Activated naive CD8-positive, alpha-beta T cell treated with anti-CD3 and anti-CD28 coated beads for 36 hours (primary cell): ENCODE measurements at regions not wholly inside any gene's neighbourhood (a gene's known extent, or its start where the extent isn't known, plus 50 kb on each side); places are given as distances from the start of the nearest gene placed in this dataset.
"Not testable (repeated sequence)": the region's sequence is repeated elsewhere in the genome, so short reads cannot be mapped to it uniquely, and the experiment has no call there.

Source experiments
- DNase-seq: peaks from one replicate; pipeline ENCODE4 v3.0.0; 2021
- H3K27ac Mint-ChIP-seq: one replicate; pipeline ENCODE4 v1.8.0; 2022; ENCODE audit warnings: mild to moderate bottlenecking, moderate library complexity, mixed read lengths
- H3K27me3 Mint-ChIP-seq: one replicate; pipeline ENCODE4 v1.8.0; 2022; ENCODE audit warnings: mild to moderate bottlenecking, mixed read lengths
- H3K36me3 Mint-ChIP-seq: one replicate; pipeline ENCODE4 v1.8.0; 2021; ENCODE audit warnings: mild to moderate bottlenecking, mixed read lengths
- H3K4me1 Mint-ChIP-seq: one replicate; pipeline ENCODE4 v1.8.0; 2021; ENCODE audit warnings: mixed read lengths
- H3K4me3 Mint-ChIP-seq: one replicate; pipeline ENCODE4 v1.8.0; 2022; ENCODE audit warnings: mild to moderate bottlenecking, moderate library complexity, mixed read lengths
- H3K9me3 Mint-ChIP-seq: one replicate; pipeline ENCODE4 v1.8.0; 2022; ENCODE audit warnings: mixed read lengths

GRCh38 chr3:40939030-40939740 lies 260.1 kb upstream of the CTNNB1 start:
- DNase-seq = no peak
- Mint-ChIP-seq H3K36me3 (no peaks in the 10 kb centered on the region), H3K27me3 (no peaks in the 10 kb centered on the region), H3K4me1 (no peaks in the 10 kb centered on the region), H3K27ac (no peak overlapping the region), H3K4me3 (no peak overlapping the region), H3K9me3 (no peaks in the 10 kb centered on the region)

GRCh38 chr3:40939741-40940130 lies 259.6 kb upstream of the CTNNB1 start:
- no peak overlapping the region for H3K27ac Mint-ChIP-seq
- H3K36me3 Mint-ChIP-seq = no peaks in the 10 kb centered on the region
- H3K4me3 Mint-ChIP-seq = no peak overlapping the region
- no peak for DNase-seq
- no peaks in the 10 kb centered on the region for H3K9me3 Mint-ChIP-seq
- H3K4me1 Mint-ChIP-seq = no peaks in the 10 kb centered on the region
- H3K27me3 Mint-ChIP-seq = no peaks in the 10 kb centered on the region

DNA sequence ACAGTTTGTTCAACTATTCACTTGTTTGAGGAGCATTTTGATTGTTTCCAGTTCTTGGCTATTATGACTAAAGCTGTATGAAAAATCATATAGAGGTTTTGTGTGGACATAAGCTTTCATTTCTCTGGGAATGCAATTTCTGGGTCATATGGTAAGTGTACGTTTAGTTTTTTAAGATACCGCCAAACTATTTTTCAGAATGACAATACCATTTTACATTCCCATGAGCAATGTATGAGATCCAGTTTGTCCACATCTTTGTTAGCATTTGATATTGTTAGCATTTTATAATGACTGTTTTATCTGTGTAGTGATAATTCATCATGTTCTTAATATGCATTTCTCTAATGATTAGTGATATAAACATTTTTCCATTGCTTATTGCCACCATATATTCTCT lies 258.7 kb upstream of the CTNNB1 start:
- H3K27me3 Mint-ChIP-seq = no peaks in the 10 kb centered on the region
- DNase-seq = no peak
- no peaks in the 10 kb centered on the region for H3K36me3 Mint-ChIP-seq
- no peaks in the 10 kb centered on the region for H3K9me3 Mint-ChIP-seq
- no peak overlapping the region for H3K4me3 Mint-ChIP-seq
- H3K4me1 Mint-ChIP-seq = no peaks in the 10 kb centered on the region
- no peak overlapping the region for H3K27ac Mint-ChIP-seq

DNA sequence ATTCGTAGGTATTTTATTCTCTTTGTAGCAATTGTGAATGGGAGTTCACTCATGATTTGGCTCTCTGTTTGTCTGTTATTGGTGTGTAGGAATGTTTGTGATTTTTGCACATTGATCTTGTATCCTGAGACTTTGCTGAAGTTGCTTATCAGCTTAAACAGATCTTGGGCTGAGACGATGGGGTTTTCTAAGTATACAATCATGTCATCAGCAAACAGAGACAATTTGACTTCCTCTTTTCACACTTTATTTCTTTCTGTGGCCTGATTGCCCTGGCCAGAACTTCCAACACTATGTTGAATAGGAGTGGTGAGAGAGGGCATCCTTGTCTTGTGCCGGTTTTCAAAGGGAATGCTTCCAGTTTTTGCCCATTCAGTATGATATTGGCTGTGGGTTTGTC lies 252.3 kb upstream of the CTNNB1 start:
- H3K36me3 Mint-ChIP-seq, DNase-seq, H3K9me3 Mint-ChIP-seq, H3K4me3 Mint-ChIP-seq, H3K27me3 Mint-ChIP-seq, H3K4me1 Mint-ChIP-seq, H3K27ac Mint-ChIP-seq: not testable (repeated sequence)

- H3K9me3 Mint-ChIP-seq = peaks cover 18% of the 10 kb centered on the region
- not testable (repeated sequence) for DNase-seq, H3K27ac Mint-ChIP-seq, H3K36me3 Mint-ChIP-seq, H3K27me3 Mint-ChIP-seq, H3K4me3 Mint-ChIP-seq, H3K4me1 Mint-ChIP-seq
These were observed 250.0 kb upstream of the CTNNB1 start for GRCh38 chr3:40949347-40949746.

GRCh38 chr3:40951636-40952035 lies 247.7 kb upstream of the CTNNB1 start:
- H3K27me3 Mint-ChIP-seq = peaks cover 8% of the 10 kb centered on the region
- no peak for DNase-seq
- peaks cover 4% of the 10 kb centered on the region for H3K36me3 Mint-ChIP-seq
- peaks cover 17% of the 10 kb centered on the region for H3K9me3 Mint-ChIP-seq
- no peak overlapping the region for H3K4me3 Mint-ChIP-seq
- no peak overlapping the region for H3K27ac Mint-ChIP-seq
- no peaks in the 10 kb centered on the region for H3K4me1 Mint-ChIP-seq

GRCh38 chr3:40961104-40961857 lies 238.0 kb upstream of the CTNNB1 start:
- peaks cover 19% of the 10 kb centered on the region for H3K9me3 Mint-ChIP-seq
- peaks cover 18% of the 10 kb centered on the region for H3K27me3 Mint-ChIP-seq
- peaks cover 8% of the 10 kb centered on the region for H3K4me1 Mint-ChIP-seq
- peak overlapping the region; percentile 42 for H3K27ac Mint-ChIP-seq
- DNase-seq = no peak
- peaks cover 7% of the 10 kb centered on the region for H3K36me3 Mint-ChIP-seq
- peak overlapping the region; percentile 11 for H3K4me3 Mint-ChIP-seq

- H3K9me3 Mint-ChIP-seq = peaks cover 17% of the 10 kb centered on the region
- peaks cover 33% of the 10 kb centered on the region for H3K27me3 Mint-ChIP-seq
- H3K27ac Mint-ChIP-seq = no peak overlapping the region
- H3K4me1 Mint-ChIP-seq = peaks cover 8% of the 10 kb centered on the region
- DNase-seq = no peak
- H3K4me3 Mint-ChIP-seq = no peak overlapping the region
- peaks cover 9% of the 10 kb centered on the region for H3K36me3 Mint-ChIP-seq
These were observed 236.6 kb upstream of the CTNNB1 start for GRCh38 chr3:40962721-40963120.

GRCh38 chr3:40968666-40969065 lies 230.6 kb upstream of the CTNNB1 start:
- no peak overlapping the region for H3K4me3 Mint-ChIP-seq
- peaks cover 35% of the 10 kb centered on the region for H3K4me1 Mint-ChIP-seq
- no peak for DNase-seq
- H3K36me3 Mint-ChIP-seq = peaks cover 9% of the 10 kb centered on the region
- H3K27me3 Mint-ChIP-seq = peaks cover 48% of the 10 kb centered on the region
- H3K9me3 Mint-ChIP-seq = peaks cover 14% of the 10 kb centered on the region
- no peak overlapping the region for H3K27ac Mint-ChIP-seq

DNA sequence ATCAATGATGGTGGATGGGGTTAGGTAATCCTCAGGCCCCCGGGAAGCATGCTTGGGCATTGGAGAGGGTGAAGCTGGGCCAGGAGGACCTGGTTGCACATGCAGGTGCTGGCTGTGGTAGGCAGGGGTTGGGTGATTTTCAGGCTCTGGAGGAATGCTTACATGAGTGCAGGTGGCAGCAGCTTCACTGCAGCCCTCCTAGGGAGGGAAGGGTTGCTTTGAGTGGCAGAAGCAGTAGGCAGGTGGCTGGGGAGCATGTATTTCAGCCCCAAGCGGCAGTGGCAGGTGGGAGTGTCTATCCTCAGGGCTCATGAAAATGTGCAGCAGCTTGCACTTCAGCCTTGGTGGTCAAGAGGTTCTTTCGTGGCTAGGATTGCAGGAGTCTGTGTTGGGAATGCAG lies 230.0 kb upstream of the CTNNB1 start:
- Mint-ChIP-seq H3K9me3 (peaks cover 8% of the 10 kb centered on the region), H3K27ac (no peak overlapping the region), H3K36me3 (peaks cover 9% of the 10 kb centered on the region), H3K27me3 (peaks cover 51% of the 10 kb centered on the region), H3K4me3 (peak overlapping the region; percentile 36), H3K4me1 (peaks cover 35% of the 10 kb centered on the region)
- DNase-seq = no peak

- Mint-ChIP-seq H3K4me1 (peaks cover 35% of the 10 kb centered on the region), H3K4me3 (no peak overlapping the region), H3K36me3 (peaks cover 9% of the 10 kb centered on the region), H3K9me3 (peaks cover 5% of the 10 kb centered on the region), H3K27ac (no peak overlapping the region), H3K27me3 (peaks cover 51% of the 10 kb centered on the region)
- DNase-seq = no peak
These were observed 229.4 kb upstream of the CTNNB1 start for GRCh38 chr3:40969756-40970466.

GRCh38 chr3:40971191-40972168 lies 227.8 kb upstream of the CTNNB1 start:
- H3K9me3 Mint-ChIP-seq = peaks cover 4% of the 10 kb centered on the region
- H3K27ac Mint-ChIP-seq = peak overlapping the region; percentile 92
- peak; percentile 53 for DNase-seq
- H3K36me3 Mint-ChIP-seq = peaks cover 6% of the 10 kb centered on the region
- peaks cover 42% of the 10 kb centered on the region for H3K27me3 Mint-ChIP-seq
- H3K4me3 Mint-ChIP-seq = peak overlapping the region; percentile 43
- H3K4me1 Mint-ChIP-seq = peaks cover 35% of the 10 kb centered on the region

DNA sequence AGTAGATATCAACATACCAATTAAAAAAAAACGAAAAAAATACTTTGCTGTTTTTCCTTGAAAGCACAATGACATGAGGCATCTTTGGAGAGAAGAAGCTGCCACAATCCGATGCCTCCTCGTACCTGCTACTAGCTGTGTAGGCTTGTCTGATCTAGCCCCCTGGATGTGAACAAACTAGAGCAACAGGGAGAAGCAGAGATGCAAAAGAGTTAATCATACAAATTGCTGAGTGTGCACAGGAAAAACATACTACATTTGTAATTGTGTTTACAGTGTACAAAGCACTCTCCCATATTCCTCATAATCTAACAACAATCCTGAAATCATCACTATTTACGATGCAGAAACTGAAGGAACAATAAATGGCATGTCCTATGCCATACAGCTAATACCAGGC lies 227.0 kb upstream of the CTNNB1 start:
- H3K27me3 Mint-ChIP-seq = peaks cover 41% of the 10 kb centered on the region
- H3K36me3 Mint-ChIP-seq = peaks cover 6% of the 10 kb centered on the region
- H3K9me3 Mint-ChIP-seq = peaks cover 4% of the 10 kb centered on the region
- DNase-seq = no peak
- H3K27ac Mint-ChIP-seq = peak overlapping the region; percentile 89
- peaks cover 35% of the 10 kb centered on the region for H3K4me1 Mint-ChIP-seq
- H3K4me3 Mint-ChIP-seq = no peak overlapping the region

DNA sequence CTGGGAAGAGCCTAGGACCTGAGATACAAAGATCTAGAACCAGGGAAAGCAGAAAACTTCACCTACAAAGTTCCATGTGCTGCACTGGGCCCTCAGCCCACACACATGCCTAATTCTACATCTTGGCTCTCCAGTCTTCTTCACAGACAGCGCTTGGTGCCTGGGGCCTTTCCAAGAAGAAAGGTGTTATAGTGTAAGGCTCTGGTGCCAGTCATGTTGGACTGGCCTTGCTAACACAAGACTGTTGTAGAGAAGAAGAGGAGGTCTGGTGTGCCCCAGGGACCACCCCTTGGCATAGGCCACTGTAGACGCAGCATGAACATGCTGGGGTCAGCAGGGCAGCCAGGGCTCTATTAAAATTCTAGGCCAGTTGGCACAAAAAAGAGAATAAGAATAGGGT lies 226.2 kb upstream of the CTNNB1 start:
- H3K4me3 Mint-ChIP-seq = no peak overlapping the region
- H3K27me3 Mint-ChIP-seq = peaks cover 37% of the 10 kb centered on the region
- H3K9me3 Mint-ChIP-seq = peaks cover 3% of the 10 kb centered on the region
- peaks cover 35% of the 10 kb centered on the region for H3K4me1 Mint-ChIP-seq
- no peak overlapping the region for H3K27ac Mint-ChIP-seq
- H3K36me3 Mint-ChIP-seq = peaks cover 6% of the 10 kb centered on the region
- DNase-seq = no peak
